EL (cell line): ENCODE measurements at regions not wholly inside any gene's neighbourhood (a gene's known extent, or its start where the extent isn't known, plus 50 kb on each side); places are given as distances from the start of the nearest gene placed in this dataset.
"Not testable (repeated sequence)": the region's sequence is repeated elsewhere in the genome, so short reads cannot be mapped to it uniquely, and the experiment has no call there.

Experiments used
- DNase-seq: peaks from one replicate; pipeline ENCODE4 v3.0.0-alpha.2; 2016

- no peak for DNase-seq
Observed at GRCh38 chr12:131642771-131643170, 68.1 kb upstream of the SFSWAP start.

- DNase-seq = no peak
Observed at GRCh38 chr12:131643631-131644452, 67.0 kb upstream of the SFSWAP start.

- DNase-seq = no peak
Observed at GRCh38 chr12:131644481-131644880, 66.4 kb upstream of the SFSWAP start.

GRCh38 chr12:131644917-131645316 is 66.0 kb upstream of the SFSWAP start:
- not testable (repeated sequence) for DNase-seq

- not testable (repeated sequence) for DNase-seq
Observed at GRCh38 chr12:131645557-131645956, 65.3 kb upstream of the SFSWAP start.

- not testable (repeated sequence) for DNase-seq
Observed at GRCh38 chr12:131646444-131646843, 64.4 kb upstream of the SFSWAP start.

- DNase-seq = no peak
Observed at GRCh38 chr12:131647667-131648066, 63.2 kb upstream of the SFSWAP start.

- DNase-seq = not testable (repeated sequence)
Observed at GRCh38 chr12:131655469-131656174, 55.3 kb upstream of the SFSWAP start.

GRCh38 chr12:131656796-131657195 is 54.1 kb upstream of the SFSWAP start:
- DNase-seq = not testable (repeated sequence)

- DNase-seq = not testable (repeated sequence)
Observed at GRCh38 chr12:131658605-131659004, 52.3 kb upstream of the SFSWAP start.

- DNase-seq = not testable (repeated sequence)
Observed at GRCh38 chr12:131659484-131659883, 51.4 kb upstream of the SFSWAP start.

GRCh38 chr12:131659976-131660375 is 50.9 kb upstream of the SFSWAP start:
- DNase-seq = not testable (repeated sequence)

GRCh38 chr12:131660401-131660800 is 50.5 kb upstream of the SFSWAP start:
- DNase-seq = not testable (repeated sequence)
